ENCODE measurements at regions not wholly inside any gene's neighbourhood (a gene's known extent, or its start where the extent isn't known, plus 50 kb on each side); places are given as distances from the start of the nearest gene placed in this dataset.

DNA sequence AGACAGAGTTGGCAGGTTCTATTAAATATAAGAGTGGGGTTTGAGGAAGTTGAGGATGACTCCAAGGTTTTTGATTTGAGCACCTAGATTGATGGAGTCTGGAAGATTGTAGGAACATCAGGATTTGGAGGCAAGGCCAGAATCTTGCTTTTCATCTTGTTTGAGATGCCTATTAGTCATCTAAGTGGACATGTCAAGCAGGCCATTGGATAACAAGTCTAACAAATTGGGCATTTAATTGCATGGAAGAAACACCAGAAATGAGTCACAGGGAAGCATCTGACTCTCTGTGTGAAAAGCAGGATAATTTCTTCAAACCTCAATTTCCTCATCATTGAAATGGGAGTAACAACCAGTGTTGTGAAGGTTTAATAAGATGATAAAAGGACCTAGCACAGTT is 53.3 kb upstream of the ARL15 start:
- Histone ChIP-seq H3K36me3 (no peaks in the 10 kb centered on the region), H3K4me3 (no peak overlapping the region), H3K9me3 (no peaks in the 10 kb centered on the region), H3K27ac (no peak overlapping the region), H3K4me1 (peaks cover 0 to 31% of the 10 kb centered on the region in 2 donors), H3K27me3 (no peaks in the 10 kb centered on the region)
- TF ChIP-seq CTCF (IDR thresholded peaks at IDR 0.05) = no peak
- DNase-seq (ENCODE audit: low spot score) = no peak

GRCh38 chr5:54362992-54363625 is 52.7 kb upstream of the ARL15 start:
- no peak for TF ChIP-seq CTCF (IDR thresholded peaks at IDR 0.05)
- H3K9me3 ChIP-seq = no peaks in the 10 kb centered on the region
- H3K27ac ChIP-seq = no peak overlapping the region
- DNase-seq (ENCODE audit: low spot score) = no peak
- no peak overlapping the region for H3K4me3 ChIP-seq
- H3K27me3 ChIP-seq = no peaks in the 10 kb centered on the region
- H3K4me1 ChIP-seq = peaks cover 0 to 31% of the 10 kb centered on the region in 2 donors
- H3K36me3 ChIP-seq = no peaks in the 10 kb centered on the region

- no peak overlapping the region for H3K4me3 ChIP-seq
- H3K27ac ChIP-seq = no peak overlapping the region
- H3K4me1 ChIP-seq = peaks cover 0 to 31% of the 10 kb centered on the region in 2 donors
- no peaks in the 10 kb centered on the region for H3K27me3 ChIP-seq
- no peak for TF ChIP-seq CTCF (IDR thresholded peaks at IDR 0.05)
- no peaks in the 10 kb centered on the region for H3K36me3 ChIP-seq
- H3K9me3 ChIP-seq = no peaks in the 10 kb centered on the region
- DNase-seq (ENCODE audit: low spot score) = no peak
These were observed 52.1 kb upstream of the ARL15 start for GRCh38 chr5:54362434-54362833.

DNA sequence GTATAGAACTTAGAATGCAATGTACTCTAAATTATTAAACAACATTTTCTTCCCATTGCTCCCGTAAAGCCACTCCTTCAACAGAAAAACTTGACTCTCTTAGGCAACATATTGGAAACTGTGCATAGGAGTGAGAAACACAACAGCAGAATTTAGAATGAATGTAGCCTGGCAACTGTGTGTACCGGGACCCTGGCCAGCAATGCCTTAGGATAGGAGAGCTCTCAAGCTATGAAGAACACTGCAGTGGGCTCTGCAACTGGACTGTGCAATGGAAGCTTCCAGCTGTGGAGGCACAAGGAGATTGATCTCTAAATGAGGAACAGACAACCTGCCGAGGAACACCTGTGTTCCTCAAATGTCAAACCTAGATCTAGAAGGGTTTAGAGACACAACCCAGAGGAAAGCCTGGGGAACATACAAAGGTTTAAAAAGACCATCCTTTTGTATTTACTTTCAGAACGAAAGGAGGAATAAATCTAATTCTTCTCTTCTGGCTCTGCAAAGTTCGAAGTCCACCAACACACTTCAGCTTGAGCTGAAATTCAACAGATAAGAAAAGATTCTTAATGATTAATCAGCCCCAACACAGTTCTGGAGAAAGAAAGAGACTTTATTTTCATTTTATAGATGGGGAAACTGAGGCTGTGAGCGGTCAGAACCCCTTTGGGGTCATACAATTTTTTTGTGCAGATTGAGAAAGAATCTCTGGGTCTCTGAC is 51.5 kb upstream of the ARL15 start:
- Histone ChIP-seq H3K27me3 (no peaks in the 10 kb centered on the region), H3K36me3 (no peaks in the 10 kb centered on the region), H3K27ac (no peak overlapping the region), H3K4me3 (no peak overlapping the region), H3K4me1 (peaks cover 0 to 31% of the 10 kb centered on the region in 2 donors), H3K9me3 (no peaks in the 10 kb centered on the region)
- DNase-seq (ENCODE audit: low spot score) = no peak
- no peak for TF ChIP-seq CTCF (IDR thresholded peaks at IDR 0.05)

- Histone ChIP-seq H3K9me3 (no peaks in the 10 kb centered on the region), H3K4me1 (peaks cover 0 to 31% of the 10 kb centered on the region in 2 donors), H3K4me3 (no peak overlapping the region), H3K36me3 (no peaks in the 10 kb centered on the region), H3K27ac (peak overlapping the region in 1 of 2 donors; percentile 27), H3K27me3 (no peaks in the 10 kb centered on the region)
- no peak for DNase-seq (ENCODE audit: low spot score)
- no peak for TF ChIP-seq CTCF (IDR thresholded peaks at IDR 0.05)
These were observed 50.7 kb upstream of the ARL15 start for GRCh38 chr5:54360925-54361662.

Measured in right atrium auricular region (tissue), 2 donors.